Activated gamma-delta T cell treated with Interleukin-2 at 50 U/mL for 16 hours (primary cell): ENCODE measurements at regions not wholly inside any gene's neighbourhood (a gene's known extent, or its start where the extent isn't known, plus 50 kb on each side); places are given as distances from the start of the nearest gene placed in this dataset.

Source experiments
- DNase-seq: peaks from one replicate; pipeline ENCODE4 v3.0.0-alpha.2; 2020

DNA sequence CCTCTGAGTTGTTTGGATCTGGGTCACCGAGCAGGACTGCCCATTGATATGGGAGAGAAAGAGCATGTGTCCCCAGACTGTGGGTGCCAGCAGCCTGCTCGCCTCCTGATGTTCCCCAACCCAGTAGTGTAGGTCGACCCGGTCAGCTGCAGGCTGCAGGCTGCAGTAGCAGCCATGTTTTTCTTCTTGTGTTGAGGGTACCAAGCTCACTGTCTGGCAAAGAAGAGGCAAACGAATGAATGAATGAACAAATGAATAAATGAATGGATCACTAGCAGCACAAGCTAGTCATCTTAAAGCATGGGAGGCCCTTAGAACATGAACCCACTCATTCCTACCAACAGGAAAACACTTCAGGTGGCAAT is 293.2 kb downstream of the SOX9 start:
- no peak for DNase-seq

DNA sequence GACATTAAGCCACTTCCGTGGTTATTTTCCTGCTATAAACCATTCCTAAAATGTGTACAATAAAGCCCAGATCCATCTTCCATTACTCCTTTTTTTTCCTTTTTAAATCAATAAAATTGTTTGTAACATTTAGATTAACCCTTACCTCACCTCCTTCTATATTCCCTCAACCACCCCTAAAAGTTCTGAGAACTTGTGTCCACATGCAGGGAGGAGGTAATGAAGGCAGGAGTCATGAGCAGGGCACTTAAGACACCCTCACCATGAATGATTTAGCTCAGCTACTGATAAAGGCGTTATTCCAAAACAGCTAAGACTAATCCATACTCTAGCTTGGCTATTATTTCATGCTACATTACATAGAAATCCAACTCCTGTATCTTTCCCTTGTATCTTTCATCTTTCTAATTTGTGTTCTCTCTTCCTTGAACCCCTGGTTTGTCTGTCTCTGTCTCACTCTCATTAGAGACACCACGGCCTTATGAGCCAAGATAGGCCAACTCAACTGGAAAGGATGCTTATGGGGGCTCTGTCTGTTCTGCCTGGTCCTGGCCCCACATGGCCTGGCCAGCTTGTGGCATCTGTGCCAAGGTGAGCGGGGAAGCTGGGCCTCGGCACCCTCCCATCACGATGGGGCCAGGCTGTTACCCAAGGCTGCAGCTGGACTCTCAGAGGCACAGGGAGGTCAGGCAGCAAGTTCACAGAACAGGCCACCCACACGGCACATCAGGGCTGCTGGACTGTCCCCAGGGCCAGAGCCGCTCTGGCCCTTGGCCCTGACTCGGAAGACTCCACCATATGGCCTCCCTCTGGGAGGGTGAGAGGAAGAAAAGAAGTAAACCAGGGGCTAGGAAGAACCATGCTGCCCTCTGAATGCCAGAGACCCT is 294.4 kb downstream of the SOX9 start:
- DNase-seq: no peak

DNA sequence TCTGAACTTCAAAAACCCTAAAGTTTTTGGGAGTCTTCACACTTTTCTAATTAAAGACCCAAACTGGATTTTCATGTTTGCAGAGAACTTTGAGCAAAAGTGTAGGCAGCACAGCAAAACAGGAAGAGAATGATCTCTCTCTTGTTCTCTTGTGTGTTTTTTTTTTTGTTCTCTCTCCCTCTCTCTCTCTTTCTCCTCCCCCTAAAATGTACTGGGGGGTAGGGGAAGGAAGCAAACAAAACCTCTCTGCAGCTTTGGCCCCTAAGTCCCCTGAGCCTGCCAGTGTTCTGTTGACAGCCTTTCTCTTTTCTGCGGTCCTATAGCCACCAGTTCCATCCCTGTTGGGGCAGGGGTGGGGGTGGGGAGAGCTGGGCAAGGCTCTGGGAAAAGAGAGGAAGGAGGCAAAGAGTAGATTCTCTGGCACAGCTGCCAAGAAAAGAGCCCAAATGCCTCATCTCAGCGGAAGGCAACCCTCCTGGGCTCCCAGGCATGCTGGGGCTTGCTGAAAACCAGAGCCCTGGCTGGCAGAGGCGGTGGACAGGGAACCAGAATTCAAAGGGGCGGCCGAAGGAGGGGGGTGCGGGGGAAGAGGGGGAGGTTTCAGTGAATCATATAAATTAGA is 295.3 kb downstream of the SOX9 start:
- DNase-seq: no peak

DNA sequence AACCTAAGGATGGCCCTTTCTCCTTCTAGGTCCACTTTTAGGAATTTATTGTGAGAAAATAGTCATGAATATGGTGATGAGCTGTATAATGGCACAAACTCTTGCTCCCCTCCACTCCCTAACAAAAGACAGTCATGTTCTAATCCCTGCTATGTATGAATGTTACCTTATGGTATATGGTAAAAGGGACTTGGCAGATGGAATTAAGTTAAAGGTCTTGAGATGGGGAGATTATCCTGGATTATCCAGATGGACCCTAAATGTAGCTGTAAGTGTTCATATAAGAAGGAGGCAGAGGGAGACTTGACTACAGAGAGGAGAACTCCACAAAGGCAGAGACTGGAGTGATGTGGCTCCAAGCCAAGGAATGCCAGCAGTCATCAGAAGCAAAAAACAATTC is 296.1 kb downstream of the SOX9 start:
- DNase-seq: no peak

DNA sequence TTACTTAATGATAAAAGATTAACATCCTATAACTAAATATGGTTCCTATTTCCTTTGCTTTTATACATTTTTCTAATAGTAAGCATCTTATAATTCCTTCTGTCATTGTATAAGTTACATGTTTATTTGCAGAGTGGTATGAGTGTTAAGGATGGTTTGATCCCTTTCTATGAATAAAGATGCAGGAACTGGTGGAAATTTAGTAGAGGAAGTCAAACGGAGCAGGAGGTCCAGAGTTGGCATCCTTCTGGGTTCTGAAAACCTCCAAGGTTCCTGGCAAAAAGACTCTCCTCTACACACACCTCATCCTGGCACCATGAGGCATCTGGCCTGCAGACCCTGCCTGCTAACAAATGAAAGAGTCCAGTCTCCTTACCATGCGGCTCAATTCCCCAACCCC is 296.8 kb downstream of the SOX9 start:
- no peak for DNase-seq

DNA sequence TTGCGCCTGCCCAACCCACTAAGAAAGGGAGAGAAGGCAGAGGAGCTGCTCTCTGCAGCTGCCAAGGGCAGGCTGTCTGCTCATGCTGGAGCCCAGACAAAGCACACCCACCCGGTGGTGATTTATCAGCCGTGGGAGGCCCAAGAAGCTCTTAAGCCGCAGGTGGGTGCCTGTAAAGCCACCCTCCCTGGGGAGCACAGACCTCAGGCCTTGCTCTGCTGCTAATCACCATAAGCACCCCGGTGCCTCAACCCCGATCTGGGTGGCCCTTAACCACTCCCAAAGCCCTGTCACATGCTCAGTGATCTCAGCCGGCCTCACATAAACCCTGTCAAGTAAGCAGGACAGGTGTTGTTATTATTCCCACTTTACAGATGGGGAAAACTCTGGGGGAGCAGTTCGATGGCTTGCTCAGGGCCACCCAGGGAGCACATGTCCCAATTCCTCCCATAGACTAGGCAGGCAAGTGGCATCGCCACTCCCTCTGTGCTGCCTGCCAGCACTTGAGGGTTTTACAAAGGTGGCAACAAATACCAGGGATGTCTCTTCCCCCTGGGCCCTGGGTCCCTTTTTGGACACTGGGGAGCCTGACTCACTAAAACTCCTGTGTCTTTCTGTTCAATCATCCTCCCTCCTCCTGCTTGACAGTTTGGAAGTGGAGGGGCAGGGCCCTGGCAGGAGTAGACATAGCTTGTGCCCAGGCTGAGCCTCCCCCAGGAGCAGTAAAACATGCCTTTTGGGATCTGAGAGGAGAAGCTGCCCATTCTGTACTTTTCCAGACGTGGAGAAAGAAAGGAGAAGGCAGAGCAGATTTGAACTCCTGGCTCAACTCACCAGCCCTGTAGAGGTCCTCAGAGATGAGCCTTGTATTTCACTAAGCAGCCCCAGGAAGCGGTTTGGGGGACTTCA is 299.3 kb downstream of the SOX9 start:
- no peak for DNase-seq

DNA sequence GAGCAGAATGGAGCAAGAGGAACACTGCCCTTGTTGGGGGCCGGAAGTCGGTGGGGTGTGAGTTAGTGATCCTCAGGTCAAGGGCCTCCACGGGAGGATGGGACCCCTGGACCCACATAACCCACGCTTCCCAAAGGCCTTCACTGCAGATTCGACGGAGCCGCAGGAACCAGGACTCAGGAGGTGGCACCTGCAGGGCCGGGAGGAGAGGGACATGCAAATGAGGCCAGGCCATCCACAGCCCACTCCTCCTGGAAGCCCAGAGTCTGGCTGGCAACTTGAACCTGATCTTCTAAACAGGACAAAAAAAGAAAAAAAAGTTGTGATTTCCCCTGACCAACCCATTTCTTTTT is 299.9 kb downstream of the SOX9 start:
- no peak for DNase-seq

DNA sequence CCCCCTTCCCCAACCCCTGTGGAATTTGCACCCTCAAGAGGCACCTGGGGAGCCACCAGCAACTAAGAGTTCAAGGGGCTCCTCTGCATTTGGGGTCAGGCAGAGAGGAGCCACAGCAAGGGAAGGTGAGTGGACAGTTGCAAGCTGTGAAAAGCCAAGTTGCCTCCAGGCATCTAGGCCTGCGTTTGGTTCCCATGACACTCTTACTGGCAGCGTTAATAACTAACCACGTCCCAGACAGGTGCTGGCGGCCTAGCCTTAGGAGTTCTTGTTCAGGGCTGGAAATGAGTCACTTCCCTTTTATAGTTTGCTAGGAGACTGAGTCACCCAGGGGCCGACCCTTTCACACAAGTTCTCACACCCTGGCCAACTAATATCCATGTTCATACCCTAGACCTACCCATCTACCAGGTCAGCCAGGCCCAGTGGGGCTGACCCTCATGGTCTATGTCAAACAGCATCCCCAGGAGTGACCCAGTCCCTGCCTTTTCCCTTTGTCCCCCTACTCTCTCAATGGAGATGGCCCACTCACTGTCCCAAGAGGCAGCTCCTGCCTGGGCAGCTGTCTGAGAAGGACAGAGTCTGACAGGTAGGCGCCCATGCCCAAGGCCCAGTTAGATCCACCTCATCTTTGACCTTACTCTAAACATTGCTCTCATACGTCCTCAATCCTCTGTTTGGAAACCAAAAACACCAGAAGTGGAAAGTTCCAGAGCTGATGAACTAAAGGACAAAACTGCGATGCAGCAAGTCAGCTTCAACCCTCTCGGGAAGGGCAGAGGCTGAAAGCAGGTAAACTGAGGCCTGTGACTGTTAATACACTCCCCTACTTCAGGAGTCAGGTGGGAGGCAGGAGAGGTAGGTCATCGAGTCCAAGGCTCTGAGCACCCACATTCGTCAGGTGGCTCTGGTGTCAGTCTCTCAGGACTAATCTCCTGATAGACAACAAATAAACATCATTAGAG is 300.6 kb downstream of the SOX9 start:
- no peak for DNase-seq

DNA sequence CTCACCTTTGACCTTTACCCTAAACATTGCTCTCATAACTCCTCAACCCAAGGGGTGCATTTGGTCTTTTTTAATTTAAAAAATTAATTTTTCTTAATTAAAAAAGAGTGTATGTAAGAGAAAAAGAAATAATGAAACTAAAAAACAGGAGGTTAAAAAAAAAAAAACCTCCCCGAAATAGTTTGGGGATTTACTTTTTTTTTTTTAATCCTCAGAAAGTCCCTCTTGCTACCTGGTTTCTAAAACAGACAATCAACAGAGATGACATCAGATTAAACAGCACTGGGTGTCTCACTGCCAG is 301.3 kb downstream of the SOX9 start:
- DNase-seq: no peak

DNA sequence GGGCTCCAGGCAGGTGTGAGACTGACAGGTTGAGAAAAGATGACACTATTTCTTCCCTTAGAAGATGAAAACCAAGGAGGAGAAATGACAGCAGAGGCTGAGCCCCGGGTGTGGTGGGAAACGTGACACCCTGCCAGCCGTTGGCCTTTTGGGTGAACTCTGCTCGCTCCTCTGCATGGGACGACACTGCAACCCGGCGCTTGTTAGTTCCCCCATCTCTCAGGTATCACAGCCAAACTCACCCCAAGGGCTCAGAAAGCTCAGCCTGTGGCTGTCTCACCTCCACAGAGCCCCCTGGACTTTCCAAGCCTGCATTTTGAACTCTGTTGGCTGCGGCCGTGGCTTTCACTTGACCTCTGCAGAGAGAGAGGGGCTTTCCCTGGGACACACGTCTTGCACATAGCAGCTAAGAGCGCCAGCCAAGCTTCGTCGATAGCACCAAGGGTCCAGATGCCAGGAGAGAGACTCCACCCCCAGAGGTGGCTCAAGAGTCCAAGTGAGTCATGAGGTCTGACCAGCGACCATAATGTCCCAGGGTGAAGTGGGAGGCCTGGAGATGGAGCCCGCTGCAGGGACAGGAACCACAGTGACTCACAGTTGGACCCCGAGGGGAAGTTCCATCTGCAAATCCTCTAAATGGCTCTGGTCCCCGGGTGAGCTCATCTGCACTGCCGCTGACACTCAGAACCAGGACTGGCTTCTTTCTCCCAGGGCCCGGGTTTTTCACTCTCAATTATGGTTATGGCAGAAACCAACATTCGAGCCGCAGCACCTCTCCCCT is 301.9 kb downstream of the SOX9 start:
- no peak for DNase-seq

DNA sequence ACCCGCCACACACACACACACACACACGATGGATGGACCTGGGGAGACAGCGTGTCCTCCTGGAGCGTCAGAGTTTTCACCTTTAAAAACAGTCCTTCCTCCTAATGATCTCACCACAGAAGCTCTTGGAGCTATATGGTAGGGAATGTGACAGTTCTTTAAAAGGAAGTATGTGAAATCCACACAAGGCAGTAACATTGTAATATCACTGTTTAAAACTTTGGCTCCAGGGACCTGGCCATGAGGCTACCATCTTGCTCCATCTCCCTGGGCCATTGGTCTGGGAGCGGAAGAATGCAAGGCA is 302.4 kb downstream of the SOX9 start:
- no peak for DNase-seq

DNA sequence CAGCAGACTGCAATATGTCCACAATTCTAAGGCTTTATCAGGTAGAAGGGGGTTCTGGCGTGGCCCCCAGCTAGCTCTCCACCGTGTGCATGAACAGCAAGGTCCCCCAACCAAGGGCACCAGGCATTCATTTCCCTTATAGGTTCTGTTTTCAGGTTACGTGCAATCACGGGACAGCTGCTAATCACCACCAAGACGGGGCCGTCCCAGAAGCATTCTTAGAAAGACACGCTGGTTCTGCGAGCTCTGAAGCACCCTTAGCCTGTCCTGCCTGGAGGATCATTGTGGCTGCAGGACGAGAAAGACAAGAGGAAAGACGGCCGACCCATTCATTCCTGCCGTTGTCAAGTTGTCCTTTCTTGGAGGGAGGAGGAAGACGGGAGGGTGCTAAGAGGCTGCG is 302.9 kb downstream of the SOX9 start:
- no peak for DNase-seq

DNA sequence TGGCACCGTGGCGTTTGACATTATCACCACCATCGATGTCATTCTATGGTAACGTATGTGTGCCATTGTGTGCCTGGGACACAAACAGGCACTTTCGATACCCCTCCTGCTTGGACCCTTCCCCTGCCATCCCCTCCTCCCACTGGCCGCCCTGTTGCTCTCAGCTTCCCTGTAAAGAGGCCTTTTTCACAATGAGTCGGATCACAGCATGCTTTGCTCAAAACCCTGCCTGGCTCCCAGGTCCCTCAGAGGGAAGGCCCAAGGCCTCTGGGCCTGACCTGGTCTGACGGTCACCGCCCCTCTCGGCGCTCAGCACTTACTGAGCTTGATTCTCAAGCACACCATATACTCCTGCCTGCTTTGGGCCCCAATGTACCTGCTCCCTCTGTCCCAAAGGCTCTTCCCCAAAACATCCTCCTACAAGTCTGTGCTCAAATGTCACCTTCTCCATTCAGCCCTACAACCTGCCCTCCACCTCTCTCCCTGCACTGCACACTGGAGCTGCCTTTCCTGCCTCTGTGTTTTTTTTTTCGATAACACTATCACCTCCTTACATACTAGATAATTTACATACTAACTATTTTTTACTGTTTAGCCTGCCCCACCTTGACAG is 303.8 kb downstream of the SOX9 start:
- DNase-seq: no peak

DNA sequence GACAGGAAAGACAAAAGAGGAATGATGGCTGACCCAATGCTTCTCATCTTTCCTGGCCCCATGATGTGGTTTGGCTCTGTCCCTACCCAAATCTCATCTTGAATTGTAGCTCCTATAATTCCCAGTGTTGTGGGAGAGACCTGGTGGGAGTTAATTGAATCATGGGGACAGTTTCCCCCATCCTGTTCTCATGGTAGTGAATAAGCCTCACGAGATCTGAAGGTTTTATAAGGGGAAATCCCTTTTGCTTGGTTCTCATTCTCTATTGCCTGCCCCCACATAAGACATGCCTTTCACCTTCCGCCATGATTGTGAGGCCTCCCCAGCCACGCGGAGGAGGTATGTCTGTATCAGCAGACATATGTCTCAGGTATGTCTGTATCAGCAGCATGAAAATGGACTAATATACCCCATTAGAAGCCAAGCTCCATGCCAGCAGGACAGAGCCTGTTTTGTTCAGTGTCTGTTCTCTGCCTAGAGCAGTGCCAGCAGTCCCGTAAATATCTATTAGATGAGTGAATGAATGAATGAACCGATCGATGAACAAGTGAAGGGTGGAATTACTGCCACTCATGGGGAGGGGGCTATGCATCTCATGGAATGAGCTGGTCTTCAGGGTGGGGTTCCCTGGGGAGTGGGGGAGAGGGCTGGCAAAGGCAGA is 304.4 kb downstream of the SOX9 start:
- no peak for DNase-seq

DNA sequence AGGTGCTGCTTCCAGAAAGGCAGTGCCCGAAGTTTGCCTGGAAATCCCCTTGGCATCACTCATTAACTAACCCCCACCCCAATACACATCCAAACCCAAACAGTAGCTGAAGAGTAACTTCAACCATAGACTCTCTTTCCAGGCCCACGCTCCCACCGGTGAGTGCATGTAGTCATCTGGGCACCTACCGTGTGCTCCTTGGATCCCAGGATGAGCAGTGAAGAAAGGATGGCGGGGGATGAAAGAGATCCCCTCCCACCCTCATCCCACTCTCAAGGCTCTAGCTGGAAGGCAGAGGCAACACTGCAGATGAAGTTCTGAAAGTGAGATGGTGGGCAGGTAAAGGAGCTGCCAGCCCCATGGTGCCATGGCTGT is 305.0 kb downstream of the SOX9 start:
- no peak for DNase-seq

DNA sequence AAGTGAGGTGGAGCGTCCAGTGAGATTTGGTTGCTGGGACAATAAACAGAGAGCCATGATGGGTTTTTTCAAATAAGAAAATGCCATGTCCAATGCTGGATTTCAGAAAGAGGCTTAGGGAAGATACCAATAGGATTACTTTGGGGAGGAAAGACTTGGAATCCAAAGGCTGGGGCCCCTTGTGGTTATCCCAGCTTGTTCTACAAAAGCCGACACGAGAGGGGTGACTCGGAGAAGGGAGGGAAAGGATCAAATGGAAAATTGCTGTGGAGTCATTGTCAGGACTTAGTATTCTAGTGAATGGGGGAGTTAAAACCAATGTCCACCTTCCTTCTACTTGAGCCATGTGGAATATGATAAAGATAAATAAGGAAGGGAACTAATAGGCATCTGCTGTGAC is 305.5 kb downstream of the SOX9 start:
- DNase-seq: no peak

DNA sequence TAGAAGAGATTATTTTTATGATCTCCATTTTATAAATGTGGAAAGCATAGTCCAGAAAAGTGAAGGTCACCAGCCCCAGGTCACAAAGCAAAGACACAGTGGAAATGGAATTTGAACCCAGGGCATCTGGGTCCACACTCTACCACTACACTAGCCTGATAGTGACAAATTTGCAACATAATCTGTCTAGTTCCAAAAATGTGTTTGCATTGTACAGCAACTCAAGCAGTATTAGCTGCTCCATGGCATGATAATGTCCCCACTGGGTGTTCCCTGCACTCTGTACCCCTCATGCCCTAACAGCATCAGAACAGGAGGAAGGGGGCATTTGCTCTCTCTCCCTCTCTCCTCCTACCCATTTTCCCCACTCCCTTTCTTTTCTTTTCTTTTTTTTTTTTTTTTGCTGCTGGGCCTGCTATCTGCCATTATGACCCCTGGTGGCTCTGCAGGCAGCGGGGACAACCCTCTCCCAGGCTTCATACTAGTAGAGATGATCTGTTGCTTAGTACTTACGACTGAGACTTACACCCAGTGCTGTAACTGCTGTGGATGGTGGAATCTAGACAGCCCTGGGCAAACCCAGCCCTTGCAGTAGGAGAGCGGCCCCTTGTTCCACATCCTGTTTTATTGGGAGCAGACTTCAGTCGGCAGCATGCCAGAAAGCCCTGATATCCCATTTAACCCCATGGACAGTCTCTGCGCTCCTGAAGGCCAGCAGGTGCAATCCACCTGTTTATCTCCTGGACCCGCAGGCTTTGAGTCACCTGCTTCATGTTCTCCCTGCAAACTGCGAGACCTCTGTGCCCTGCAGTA is 306.3 kb downstream of the SOX9 start:
- DNase-seq: no peak

DNA sequence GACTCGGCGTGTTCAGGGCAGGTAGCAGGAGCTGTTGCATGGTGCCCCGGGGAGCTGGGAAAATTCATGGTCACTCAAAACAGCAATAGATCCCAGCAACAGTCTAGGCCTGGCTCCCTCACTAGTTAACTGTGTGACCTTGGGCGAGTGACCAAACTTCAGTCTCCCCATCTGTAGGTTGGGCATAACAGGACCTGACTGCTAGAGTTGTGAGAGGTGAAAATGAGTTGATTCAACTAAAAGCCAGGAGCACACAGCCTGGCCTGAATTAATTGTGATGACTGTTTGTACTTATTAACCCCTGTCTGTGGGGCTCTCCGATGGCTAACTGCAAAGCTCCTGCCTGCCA is 306.9 kb downstream of the SOX9 start:
- DNase-seq: no peak

DNA sequence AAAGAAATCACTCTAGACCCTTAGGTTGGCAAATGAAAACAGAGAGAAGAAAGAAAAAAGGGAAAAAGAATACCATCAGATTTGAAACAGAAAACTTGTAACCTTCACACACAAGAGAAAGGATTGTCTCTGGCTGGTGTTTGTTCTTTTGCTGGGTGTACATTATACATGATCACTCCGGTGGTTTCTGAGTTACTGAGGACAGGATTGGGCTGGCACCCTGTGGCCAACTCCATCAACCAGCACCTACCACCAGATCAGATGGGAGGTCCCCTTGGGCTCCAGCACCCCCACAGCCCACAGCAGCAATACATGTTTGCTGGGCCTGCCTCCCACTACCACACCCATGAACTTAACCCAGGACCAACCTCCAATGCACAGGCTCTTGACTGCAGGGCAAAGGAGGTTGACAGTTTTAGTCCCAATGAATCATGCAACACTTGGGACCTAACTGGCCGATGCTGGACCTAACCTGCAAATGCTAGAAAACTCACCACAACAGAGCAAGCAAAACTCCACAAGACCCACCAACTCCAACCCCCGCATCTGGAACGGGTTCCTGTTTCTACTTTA is 308.3 kb downstream of the SOX9 start:
- no peak for DNase-seq
